ENCODE measurements at regions not wholly inside any gene's neighbourhood (a gene's known extent, or its start where the extent isn't known, plus 50 kb on each side); places are given as distances from the start of the nearest gene placed in this dataset.

DNA sequence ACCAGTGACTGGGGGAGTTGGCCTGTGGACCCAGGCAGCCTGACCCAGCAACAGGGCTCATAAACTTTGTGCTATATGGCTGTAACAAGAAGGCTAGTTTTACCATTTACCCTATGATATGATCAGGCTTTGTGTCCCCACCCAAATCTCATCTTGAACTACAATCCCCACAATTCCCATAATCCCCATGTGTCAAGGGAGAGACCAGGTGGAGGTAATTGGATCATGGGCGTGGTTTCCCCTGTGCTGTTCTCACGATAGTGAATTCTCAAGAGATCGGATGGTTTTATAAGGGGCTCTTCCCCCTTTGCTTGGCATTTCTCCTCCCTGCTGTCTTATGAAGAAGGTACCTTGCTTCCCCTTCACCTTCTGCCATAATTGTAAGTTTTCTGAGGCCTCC, 111.2 kb upstream of the NLRP1 start:
- TF ChIP-seq CTCF (IDR thresholded peaks at IDR 0.05) (no peak), EZH2 (IDR thresholded peaks at IDR 0.05) (no peak), EZH2phosphoT487 (IDR thresholded peaks at IDR 0.05) (no peak)
